ENCODE measurements at regions not wholly inside any gene's neighbourhood (a gene's known extent, or its start where the extent isn't known, plus 50 kb on each side); places are given as distances from the start of the nearest gene placed in this dataset.

DNA sequence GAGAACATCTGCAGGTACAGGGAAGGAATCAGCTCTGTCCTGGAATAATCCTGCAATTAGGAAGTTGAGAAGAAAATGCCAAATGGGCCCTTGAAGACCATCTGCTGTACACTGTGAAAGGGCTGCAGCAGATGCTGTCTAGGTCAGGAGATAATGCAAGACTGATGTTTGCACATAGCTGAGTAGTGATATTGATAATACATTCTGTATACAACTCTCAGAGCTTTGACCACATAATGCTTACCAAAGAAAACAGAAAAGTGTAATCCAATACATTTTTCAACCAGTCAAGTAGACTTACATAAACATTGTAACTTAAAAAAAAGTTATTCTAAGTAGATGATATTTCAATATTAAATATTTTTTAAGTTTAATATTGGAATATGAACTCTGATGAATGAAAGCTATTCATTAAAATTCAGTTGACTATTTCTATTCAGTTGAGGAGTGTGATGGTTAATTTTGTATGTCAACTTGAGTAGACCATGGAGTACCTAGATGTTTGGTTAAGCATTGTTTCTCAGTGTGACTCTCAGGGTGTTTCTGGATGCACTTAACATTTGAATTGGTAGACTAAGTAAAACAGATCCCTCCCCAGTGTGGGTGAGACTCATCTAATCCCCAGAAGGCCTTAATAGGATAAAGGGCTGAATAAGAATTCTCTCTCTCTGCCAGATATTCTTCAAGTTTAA, 380.1 kb upstream of the PRR16 start:
- no peak for DNase-seq (ENCODE audit: low read depth)
- TF ChIP-seq, protein P1, sequence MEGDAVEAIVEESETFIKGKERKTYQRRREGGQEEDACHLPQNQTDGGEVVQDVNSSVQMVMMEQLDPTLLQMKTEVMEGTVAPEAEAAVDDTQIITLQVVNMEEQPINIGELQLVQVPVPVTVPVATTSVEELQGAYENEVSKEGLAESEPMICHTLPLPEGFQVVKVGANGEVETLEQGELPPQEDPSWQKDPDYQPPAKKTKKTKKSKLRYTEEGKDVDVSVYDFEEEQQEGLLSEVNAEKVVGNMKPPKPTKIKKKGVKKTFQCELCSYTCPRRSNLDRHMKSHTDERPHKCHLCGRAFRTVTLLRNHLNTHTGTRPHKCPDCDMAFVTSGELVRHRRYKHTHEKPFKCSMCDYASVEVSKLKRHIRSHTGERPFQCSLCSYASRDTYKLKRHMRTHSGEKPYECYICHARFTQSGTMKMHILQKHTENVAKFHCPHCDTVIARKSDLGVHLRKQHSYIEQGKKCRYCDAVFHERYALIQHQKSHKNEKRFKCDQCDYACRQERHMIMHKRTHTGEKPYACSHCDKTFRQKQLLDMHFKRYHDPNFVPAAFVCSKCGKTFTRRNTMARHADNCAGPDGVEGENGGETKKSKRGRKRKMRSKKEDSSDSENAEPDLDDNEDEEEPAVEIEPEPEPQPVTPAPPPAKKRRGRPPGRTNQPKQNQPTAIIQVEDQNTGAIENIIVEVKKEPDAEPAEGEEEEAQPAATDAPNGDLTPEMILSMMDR (conservative IDR thresholded peaks at IDR 0.05; ENCODE audit: low read length): no peak
- H3K4me3 ChIP-seq (ENCODE audit: low read length): no peak overlapping the region

DNA sequence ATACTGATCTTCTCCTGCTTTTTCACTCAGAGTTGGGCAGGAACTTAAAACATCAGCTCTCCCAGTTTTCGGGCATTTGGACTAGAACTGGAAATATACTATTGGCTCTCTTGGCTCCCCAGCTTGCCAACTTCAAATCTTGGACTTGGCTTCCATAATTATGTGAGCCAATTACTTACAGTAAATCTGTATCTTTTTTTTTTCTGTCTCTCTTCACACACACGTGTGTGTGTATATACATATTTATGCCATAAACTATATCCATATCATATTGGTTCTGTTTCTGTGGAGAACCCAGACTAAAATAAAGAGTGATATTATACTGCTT, 379.6 kb upstream of the PRR16 start:
- no peak for DNase-seq (ENCODE audit: low read depth)
- TF ChIP-seq, protein P1 (conservative IDR thresholded peaks at IDR 0.05; ENCODE audit: low read length): no peak
- no peak overlapping the region for H3K4me3 ChIP-seq (ENCODE audit: low read length)

DNA sequence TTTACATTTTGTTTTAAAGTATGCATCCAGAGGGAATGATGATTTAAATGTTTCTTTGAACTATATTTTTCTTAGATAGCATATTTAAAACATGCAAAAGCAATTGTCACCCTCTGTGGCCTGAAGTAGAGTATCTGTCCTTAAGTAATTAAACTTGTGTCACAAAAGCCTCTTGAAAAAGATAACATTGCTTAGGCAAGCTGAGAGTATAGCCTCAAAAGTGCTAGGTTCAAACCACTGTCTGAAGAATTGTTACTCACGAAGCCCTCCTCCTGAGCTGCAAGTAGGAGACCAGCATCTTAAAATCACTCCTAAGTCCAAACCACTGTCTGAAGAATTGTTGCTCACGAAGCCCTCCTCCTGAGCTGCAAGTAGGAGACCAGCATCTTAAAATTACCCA, 378.0 kb upstream of the PRR16 start:
- TF ChIP-seq, protein P1 (conservative IDR thresholded peaks at IDR 0.05; ENCODE audit: low read length): no peak
- H3K4me3 ChIP-seq (ENCODE audit: low read length): no peak overlapping the region
- no peak for DNase-seq (ENCODE audit: low read depth)

DNA sequence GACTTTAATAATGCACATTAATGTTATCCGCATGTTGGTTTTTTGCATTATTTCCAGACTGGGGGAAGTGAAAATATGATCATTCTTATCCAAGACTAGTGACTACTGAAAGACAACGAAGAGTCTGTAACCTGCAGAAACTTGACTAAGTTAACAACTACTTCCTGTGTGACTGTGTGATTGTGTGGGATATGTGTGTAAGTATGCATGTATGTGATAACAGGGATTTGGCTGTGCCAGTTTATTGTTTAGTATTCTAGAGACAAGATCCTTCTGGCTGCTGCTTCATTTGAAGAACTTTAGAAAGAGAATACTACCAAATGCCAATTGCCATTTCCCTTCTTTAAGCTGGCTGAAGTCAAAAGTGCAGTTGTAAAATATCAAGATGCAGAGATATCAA, 375.7 kb upstream of the PRR16 start:
- no peak overlapping the region for H3K4me3 ChIP-seq (ENCODE audit: low read length)
- DNase-seq (ENCODE audit: low read depth): no peak
- TF ChIP-seq, protein P1 (conservative IDR thresholded peaks at IDR 0.05; ENCODE audit: low read length): no peak

DNA sequence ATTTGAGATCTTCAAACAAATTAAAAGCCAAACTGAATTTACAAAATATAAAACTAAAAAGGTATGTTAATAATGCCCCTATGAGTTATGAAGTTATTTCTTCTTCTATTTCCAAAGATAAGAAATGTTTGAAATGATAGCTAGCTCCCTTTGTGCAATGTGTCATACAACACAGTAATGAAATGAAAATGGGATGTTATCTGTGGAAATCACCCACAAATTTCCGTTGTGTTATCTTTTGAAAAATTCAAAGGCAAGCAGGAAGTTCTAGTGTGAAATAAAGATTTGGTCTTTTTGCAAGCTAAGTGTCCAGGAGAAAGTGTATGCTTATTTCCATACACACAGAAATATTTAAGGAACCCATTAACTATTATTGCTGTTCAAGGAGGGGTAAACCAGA, 375.3 kb upstream of the PRR16 start:
- TF ChIP-seq, protein P1 (conservative IDR thresholded peaks at IDR 0.05; ENCODE audit: low read length): no peak
- no peak for DNase-seq (ENCODE audit: low read depth)

DNA sequence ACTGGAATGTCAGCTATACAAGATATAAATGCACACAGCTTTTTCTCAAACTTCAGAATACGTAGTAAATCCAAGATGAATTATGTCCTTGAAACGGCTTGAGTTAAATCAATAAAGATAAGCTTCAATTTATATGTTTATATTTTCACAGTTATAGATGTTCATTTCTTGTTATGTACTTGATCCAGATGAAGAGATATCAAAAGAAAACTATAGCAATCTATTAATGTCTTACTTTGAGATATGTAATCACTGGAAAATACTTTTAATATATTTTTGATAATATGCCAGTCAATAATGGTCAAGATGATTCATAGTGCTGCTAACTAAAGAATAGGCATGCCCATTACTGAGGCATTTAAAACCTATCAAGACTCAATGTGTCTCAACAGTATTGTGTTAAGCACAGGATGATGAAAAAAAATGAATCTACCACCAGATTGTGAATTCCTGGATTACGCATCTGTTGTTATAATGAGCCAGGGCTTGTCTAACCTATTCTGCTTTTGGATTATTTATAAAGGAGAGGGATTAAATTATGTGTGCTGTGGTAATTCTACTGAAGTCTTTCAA, 372.6 kb upstream of the PRR16 start:
- H3K4me3 ChIP-seq (ENCODE audit: low read length): no peak overlapping the region
- TF ChIP-seq, protein P1 (conservative IDR thresholded peaks at IDR 0.05; ENCODE audit: low read length): no peak
- DNase-seq (ENCODE audit: low read depth): no peak

More for the DNA sequence above, 375.3 kb upstream of the PRR16 start:
- no peak overlapping the region for H3K4me3 ChIP-seq (ENCODE audit: low read length)

DNA sequence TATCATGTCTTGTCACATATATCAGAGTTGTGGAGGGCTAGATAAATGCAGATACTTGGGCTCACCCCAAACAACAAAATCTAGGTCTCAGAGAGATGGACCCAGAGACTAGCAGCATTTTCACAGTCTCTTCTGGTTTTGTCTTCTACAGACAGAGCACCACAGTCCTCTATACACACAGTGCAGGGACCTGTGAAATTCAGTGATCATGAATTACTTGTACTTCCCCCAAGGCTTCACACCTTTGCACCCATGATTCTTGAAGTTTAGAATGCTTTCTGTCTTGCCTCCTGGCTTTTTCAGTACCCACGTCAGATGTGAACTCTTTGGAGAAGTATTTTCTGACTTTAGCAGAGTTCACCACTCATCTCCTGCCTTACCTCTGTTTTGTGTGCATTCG, 371.5 kb upstream of the PRR16 start:
- no peak for DNase-seq (ENCODE audit: low read depth)
- no peak overlapping the region for H3K4me3 ChIP-seq (ENCODE audit: low read length)
- TF ChIP-seq, protein P1 (conservative IDR thresholded peaks at IDR 0.05; ENCODE audit: low read length): no peak

Data from AG10803 (cell line).